ENCODE measurements at regions not wholly inside any gene's neighbourhood (a gene's known extent, or its start where the extent isn't known, plus 50 kb on each side); places are given as distances from the start of the nearest gene placed in this dataset.
"Not testable (repeated sequence)": the region's sequence is repeated elsewhere in the genome, so short reads cannot be mapped to it uniquely, and the experiment has no call there.

DNA sequence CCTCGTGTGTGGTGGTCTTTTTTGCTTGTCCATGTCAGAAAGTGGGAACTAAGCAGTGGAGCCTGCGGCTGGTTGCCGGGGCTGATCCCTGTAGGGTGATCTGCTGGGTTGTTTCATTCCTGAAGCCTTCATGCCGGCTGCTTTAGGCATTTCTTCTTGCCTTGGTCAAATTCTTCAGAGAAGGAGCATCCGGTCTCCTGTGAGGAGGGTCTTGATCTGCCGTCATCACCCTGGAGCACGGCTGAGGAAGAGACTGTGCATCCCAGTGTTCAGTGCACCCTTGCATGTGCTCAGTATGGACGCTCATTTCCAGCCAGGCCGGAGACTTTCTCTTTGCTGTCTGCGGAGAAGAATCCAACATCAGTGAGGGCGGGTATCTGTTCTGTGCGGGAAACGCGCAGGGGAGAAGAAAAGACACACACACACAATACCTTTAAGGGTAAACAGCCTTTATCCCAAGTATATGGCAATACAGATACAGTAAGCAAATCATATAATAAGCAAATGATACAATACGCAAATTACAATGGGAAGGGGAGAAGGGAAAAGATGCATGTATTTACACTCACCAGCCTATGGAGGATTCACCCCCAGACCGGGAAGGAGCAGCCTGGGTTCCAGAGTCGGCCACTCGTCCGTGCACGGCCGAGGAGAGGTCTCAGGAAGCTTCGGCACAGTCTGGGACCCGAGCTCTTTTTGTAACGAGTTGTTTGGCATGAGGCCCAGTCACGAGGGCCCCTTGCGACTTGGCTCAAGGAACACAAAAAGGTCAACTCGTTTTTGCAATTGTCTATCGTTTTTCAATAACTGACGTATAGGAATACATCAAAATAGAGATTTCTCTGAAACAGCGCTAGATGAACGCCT is 1366.8 kb upstream of the TMEM132C start:
- DNase-seq, result no peak

DNA sequence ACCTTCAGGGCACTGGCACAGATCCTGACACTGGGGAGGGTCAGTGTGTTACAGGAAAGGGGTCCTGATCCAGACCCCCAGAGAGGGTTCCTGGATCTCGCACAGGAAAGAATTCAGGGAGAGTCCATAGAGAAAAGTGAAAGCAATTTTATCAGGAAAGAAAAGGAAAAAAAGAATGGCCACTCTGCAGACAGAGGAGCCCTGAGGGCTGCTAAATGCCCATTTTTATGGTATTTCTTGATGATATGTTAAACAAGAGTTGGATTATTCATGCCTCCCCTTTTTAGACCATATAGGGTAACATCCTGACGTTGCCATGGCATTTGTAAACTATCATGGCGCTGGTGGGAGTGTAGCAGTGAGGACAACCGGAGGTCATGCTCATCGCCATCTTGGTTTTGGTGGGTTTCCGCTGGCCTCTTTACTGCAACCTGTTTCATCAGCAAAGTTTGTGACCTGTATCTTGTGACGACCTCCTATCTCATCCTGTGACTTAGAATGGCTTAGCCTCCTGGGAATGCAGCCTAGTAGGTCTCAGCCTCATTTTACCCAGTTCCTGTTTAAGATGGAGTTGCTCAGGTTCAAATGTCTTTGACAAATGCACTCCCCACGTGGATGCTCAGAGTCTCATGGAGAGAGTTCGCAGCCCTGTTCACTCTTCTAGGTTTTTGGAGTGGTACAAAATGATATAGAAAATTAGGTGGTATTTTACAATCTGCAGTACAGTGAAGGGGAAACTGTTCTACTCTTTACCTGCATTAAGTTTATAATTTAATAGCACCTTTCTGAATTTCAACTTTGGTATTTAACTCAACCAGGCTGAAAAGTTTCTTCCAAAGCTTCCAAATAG is 1363.7 kb upstream of the TMEM132C start:
- DNase-seq, result no peak

DNA sequence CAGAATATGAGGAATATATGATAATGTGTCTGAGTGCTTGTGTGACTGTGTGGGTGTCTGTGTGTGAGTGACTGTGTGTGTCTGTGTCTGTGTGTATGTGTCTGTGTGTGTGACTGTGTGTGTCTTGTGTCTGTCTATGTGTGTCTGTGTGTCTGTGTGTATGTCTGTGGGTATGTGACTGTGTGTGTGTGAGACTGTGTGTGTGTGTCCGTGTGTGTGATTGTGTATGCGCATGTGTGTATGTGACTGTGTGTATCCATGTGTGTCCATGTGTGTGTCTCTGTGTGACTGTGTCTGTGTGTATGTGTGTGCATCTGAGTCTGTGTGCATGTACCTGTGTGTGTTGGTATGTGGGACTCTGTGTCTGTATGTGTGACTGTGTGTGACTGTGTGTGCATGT is 1361.2 kb upstream of the TMEM132C start:
- DNase-seq, result no peak

DNA sequence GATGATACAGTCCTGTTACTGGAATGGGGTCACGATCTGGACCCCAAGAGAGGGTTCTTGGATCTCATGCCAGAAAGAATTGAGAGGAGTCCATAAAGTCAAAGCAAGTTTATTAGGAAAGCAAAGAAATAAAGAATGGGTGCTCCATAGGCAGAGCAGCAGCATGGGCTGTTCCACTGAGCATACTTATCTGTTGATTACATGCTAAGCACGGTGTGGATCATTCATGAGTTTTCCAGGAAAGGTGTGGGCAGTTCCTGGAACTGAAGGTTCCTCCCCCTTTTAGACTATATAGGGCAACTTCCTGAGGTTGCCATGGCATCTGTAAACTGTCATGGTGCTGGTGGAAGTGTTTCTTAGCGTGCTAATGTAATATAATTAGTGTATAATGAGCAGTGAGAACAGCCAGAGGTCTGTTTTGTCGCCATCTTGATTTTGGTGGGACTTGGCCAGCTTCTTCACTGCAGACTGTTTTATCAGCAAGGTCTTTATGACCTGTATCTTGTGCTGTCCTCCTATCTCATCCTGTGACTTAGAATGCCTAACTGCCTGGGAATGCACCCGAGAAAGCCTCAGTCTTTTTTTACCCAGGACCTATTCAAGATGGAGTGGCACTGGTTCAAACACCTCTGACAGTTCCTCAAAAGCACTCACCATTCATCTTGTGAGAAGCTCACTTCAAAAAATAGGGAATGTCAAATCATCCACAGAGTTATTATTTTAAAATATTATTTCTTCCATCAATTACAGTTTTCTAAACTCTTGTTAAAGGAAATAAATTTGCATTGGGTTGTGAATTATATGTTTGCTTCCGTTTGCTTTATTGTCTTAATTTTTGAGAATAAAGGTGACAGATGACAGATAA is 1358.8 kb upstream of the TMEM132C start:
- DNase-seq, result no peak

DNA sequence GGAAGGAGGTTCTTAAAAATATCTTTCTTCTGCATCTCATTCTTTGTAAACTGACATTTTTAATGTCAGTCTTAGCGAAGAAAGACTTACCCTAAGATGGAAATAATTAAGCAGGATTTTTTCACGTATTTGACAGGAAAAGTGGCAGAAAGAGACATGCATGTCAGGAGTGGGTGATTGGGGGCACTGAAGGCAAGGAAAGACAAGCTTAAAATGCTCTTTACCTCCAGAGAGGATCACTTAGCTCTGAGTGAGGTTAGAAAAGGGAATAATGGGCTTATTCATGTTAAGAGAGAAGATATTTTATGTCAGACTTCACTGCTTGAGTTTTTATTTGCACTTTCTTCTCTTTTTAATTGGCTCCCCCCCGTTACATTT is 1358.2 kb upstream of the TMEM132C start:
- DNase-seq, result no peak

DNA sequence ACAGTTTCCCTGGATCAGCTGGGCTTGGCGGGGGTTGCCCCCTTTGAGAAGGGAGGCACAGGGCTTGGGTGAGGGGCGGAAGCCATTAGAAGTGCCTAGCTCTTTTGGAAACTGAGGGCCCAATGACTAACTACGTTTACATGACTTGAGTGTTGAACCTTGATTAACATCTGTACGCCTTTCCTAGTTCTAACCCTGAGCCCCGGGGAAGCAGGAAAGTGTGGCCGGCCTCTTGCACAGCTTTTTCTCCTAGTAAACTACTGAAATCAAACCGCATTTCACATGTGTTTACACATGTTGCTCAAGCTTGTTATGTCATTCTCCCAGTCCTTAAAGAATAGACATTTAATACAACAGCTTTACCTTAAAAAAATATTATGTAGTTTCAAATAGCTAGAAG is 1356.4 kb upstream of the TMEM132C start:
- no peak for DNase-seq

DNA sequence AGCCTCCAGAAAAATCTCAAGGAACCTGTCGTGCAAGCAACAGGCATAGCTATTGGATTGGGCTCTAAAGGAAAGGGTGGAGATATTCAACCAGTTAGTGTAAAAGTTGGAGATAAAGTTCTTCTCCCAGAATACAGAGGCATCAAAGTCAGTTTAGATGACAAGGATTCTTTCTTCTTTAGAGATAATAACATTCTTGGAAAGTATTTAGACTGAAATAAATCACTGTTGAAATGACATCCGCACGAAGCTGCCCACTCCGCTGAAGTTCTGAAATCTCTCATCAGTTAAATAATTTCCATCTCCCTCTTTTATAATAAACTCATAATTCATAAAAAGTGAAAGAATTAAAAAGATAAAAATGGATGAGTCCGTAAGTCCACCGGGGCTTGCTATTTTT is 1354.9 kb upstream of the TMEM132C start:
- DNase-seq, result no peak

DNA sequence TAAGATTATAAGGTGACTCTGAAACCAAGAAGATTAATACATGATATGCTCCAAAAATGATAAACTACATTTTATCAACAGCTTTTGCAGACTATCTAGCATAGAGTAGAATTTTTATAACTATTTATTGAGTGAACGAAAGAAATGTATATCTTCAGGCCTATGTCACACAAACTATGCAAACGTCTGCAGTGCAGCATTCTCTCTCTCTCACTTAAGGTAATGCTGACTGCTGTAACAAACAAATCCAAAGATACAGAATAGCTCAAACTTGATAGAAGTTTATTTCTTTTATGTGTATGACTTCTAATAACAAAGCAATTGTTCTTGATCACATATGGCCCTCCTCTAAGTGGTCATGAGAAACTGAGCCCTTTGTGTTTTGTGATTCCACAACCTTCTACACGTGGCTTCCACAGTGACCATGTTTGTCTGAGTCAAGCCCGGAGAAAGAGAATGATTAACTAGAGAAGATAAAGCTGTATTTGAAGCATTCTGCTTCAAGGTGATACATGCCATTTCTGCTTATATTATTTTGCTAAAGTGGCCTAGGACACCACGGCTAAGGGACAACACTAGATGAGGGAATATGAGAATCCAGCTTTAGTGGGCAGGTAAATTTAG is 1352.7 kb upstream of the TMEM132C start:
- no peak for DNase-seq

DNA sequence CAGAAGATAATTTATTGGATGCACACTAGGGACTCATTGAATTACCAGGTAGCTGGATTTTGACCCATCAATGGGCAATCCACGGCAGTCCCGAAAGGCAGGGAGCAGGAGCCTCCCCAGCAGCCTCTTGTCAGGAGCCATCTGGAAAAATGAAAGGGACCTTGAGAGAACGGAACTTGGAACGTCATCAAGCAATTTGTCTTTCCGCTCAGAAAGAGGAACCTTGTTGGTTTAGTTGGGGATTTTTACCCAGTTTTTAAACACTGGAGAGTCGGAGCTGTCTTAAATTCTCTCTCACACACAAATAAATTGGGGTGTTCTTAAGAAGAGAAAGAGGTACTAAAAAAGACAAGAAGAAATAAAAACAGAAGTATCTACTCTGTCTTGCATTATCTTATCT is 1351.7 kb upstream of the TMEM132C start:
- DNase-seq, result no peak

DNA sequence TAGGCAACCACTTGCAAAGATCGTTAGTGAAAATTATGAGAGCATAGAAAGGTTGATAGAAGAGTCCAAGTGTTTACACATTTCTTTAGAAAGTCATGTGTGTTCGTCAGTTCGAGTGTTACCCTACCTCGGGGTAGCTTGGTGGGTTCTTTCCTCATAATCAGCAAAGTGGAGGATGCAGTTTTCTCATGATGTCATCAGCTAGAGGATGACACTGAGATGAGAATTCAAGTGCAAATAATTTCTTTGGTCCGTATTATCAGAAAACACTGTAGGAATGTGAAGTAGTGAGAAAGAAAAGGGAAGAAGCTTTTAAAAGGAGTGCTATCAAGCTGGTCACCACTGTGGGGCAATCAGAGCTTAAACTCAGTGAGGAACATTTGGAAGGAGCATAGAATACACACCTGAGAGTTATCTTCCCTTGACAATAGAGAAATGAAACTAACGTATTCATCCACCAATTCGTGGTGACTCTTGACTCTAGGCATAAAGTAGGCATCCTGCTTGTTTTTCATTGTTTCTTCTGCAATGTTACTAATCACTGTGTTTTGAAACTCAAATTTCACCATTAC is 1340.9 kb upstream of the TMEM132C start:
- DNase-seq, result no peak

DNA sequence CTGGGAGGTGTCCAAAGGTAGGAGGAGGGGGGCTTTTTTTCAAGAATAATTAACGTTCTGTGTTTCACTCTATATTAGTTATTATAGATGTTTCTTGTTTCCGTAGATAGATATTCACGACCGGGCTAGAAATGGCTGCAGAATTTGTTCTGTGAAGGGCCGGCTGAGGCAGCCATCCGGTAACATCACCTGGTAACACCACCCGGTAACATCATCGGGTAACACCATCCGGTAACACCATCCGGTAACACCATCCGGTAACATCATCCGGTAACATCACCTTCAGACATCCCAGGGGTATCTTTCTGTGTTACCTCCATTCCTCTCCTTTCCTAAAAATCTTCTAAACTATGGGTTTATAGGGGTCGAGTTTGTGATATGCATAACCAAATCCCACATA is 1336.7 kb upstream of the TMEM132C start:
- no peak for DNase-seq

DNA sequence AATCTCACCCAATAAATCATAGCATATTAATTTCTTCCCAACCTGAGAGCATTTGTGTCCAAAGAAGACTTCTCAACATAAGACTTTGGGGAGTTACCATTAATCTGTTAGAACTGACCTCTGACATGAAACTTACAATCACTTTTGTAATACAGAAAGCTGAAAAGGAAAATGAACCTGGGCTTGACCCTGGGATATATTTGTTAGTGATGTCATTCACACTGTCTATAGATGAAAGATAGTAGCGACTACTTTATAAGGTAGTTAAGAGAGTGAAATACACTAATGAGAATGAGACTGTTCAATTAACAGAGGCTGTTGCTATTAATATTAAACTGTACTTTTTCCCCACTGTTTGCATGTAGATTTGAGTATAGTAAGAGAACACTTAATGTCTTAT is 1334.8 kb upstream of the TMEM132C start:
- no peak for DNase-seq

DNA sequence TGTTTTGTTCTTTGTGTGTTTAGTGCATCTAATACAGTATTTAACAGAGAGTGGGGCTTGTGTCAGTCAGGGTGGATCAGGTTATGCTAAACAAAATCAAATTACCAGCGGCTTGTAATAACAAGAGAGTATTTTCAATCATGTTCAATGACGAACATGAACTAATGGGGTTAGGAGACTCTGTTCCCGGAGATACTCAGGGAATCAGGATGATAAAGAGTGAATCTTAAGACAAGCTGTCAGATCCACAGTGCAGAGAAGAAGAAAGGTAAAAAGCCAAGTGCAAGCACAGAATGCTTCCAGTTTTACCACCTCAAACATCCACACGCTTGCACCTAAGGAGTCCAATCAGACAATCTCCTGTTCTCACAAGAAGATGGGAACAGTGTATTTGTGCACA is 1331.5 kb upstream of the TMEM132C start:
- no peak for DNase-seq

DNA sequence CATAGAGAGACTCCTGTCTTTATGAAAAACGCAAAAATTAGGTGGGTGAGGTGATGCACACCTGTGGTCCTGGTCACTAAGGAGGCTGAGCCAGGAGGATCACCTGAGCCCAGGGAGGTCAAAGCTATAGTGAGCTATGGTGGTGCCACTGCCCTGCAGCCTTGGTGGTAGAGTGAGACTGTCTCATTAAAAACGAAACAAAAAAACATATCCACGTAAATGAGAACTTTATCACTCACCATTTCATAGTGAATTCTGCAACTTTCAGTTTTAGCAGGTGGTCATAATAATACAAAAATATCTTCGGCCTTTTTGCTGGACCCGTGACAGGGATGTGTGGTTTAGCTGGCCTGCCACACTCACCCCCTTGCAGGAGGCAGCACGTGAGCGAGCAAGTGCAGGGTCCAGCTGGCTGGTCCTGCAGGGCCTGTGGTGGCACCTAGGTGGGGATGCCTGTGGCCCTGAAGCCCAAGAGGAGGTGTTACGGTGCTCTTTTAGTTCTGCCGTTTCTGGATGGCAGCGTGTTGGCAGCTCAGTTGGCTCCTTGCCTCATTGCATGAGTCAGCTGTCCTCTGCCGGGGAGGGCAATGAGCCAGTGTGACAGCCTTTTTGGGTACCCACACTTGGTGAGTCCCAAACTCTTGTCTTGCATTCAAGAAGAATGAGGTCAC is 1330.7 kb upstream of the TMEM132C start:
- DNase-seq, result no peak

DNA sequence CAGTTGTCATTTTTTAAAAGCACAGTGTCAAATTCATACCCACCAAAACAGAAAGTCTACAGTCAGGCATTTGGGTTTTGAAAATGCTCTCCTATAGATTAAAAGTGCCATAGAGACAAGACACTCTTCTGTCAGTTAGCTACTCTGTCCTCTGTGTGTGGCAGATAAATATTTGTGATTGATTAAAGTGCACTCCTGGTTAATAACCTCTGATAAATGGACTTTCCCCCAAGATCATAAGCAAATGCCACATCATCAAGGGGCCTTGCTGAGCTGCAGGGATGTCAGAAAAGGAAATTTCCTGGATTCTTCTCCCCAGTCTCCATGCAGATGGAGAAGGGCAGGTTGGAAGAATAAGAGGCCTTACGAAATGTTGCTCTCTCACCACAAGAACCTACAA is 1329.5 kb upstream of the TMEM132C start:
- no peak for DNase-seq

DNA sequence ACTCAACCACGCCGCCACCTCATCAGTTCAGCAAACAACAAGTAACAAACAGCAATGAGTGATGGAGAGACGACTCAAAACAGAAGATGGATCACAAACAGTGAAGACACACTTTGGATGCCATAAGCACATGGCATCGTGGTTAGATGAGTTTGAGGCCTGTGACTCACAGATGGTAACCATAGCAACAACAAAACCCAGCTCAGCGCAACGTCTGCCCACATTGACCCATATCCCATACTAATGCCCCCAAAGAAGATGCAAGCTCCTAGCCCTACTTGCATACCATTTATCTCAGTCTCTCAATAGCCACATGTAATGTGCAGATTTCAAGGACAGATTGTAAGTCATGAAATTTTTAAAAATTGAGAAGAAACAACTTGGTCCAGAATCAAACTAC is 1322.3 kb upstream of the TMEM132C start:
- no peak for DNase-seq

DNA sequence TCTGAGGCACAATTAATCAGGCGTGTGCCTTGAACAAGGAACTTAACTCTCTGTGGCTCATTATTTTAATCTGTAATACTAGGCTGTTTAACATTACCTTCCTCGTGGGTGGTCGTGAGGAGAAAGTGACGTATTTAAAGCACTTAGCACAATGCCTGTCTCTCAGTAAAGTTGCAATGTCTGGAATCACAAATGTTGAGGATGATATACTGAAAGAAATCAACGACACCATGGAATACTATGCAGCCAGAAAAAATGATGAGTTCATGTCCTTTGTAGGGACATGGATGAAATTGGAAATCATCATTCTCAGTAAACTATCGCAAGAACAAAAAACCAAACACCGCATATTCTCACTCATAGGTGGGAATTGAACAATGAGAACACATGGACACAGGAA is 1320.0 kb upstream of the TMEM132C start:
- DNase-seq, result not testable (repeated sequence)

DNA sequence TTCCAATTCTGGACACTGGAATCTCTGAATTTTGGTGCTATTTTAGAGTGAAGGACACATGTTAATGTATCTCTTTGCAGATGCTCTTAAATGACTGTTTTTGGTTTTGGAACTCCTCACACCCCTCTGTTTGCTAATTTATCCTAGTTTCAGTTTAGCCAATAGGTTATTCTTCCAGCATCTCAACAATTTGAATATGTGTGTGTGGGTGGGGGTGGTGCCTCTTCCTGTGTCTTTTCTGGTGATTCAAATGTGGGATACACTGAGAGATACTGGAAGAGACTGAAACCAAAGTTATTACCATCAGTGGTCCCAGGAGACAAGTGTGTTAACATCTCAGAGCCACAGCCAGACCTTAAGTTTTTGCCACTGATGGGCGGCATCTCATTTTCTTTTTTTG is 1317.4 kb upstream of the TMEM132C start:
- DNase-seq, result no peak

DNA sequence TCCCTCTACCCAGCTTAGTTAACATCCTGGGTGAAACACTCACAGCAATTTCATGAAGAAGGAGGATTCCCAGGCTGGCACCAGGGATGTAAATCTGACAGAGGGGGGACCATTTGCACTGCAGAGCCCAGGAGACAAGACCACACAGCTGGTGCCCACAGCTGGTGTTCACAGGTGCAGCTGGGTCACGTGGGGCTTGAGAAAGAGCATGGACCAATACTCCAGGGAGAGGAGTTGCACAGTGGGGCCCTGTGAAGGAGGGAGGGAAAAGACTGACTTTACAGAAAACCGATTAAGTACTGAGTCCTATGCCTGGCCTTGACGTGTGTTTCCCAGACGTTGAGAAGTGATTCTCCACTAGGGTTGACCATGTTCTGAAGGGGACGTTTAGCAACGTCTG is 1316.7 kb upstream of the TMEM132C start:
- DNase-seq, result no peak

DNA sequence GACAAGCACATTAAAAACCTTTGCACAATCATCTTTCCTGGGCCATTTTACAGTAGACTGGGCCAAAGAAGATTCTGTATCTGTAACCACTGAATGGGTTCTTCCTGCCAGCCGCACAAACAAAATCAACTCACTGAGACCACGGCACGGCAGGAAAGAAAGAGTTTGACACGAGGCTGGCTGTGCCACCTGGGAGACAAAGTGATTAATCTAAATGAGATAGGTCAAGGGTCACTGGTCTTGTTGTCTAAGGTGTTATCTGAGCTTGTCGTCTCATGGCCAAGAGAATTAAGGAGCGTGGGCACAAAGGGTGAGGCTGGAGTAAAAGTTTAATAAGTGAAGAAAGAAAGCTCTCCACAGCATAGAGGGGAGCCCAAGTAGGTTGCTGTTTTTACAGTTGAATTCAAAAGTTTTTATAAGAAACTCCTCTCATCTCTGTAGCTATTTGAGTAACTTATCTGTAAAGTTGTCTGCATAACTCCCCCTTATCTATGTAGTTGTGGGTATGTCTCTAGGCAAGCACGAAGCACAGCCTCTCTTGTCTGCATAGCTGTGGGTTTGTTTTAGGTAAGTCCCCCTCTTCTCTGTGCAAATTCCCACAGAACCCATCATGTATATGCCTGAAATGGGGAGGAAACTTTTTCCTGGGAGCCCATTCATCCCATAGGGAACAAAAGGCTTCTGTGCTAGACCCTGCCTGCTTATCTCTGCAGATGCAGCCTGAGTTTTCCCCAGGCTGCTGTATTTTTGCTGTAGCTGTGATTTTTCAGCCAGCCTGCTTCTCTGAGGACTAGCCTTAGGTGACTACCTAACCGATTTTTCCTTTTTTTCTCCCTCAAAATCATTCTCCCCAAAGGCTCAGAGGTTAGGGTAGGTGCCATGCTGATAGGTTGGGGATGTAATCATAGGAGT is 1314.6 kb upstream of the TMEM132C start:
- DNase-seq, result no peak
